HG03280 (cell line): ENCODE measurements at regions not wholly inside any gene's neighbourhood (a gene's known extent, or its start where the extent isn't known, plus 50 kb on each side); places are given as distances from the start of the nearest gene placed in this dataset.
"Not testable (repeated sequence)": the region's sequence is repeated elsewhere in the genome, so short reads cannot be mapped to it uniquely, and the experiment has no call there.

Source experiments
- ATAC-seq: cut with Tn5 transposase; IDR thresholded peaks from one replicate; pipeline ENCODE4 v1.9.1; 2021; ENCODE audit warnings: mild to moderate bottlenecking, moderate library complexity; ENCODE audit not compliant: unreplicated experiment

DNA sequence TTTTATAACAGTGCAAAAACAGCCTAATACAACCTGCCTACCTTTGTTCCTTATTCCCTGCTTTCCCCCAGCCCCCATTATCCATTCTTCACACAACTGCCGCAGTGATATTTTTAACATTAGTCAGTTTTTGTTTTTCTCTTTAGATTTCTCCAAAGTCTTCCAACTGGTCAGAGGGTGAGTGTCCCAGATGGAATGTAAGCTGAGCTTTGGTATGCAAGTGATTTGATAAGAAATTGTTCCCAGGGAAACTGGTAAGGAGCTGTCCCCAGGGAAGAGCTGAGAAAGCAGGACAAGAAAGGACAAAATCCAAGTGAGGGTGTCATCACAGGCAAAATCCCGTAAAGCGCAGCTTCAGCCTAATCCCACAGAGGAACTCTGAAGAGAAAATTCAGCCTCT lies 475.5 kb upstream of the ADGRL3 start:
- no peak for ATAC-seq

DNA sequence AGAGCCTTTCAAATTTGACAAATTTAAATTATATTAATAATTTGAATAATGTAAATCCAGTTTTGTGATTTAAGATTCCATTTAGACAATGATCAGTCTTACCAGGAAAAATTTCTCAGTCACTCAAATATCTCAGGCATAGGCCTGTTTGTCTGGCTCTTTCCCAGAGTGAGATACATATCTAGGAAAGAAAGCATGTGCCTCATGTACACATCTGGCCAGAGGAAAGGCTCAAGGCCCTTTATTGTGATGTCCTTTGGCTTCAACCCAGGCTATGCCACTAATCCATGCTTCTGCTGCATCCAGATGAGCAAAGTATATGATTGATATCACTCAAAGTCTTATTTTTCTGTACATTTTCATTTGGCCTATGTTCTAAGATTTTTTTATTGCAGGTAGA lies 473.3 kb upstream of the ADGRL3 start:
- ATAC-seq: no peak

DNA sequence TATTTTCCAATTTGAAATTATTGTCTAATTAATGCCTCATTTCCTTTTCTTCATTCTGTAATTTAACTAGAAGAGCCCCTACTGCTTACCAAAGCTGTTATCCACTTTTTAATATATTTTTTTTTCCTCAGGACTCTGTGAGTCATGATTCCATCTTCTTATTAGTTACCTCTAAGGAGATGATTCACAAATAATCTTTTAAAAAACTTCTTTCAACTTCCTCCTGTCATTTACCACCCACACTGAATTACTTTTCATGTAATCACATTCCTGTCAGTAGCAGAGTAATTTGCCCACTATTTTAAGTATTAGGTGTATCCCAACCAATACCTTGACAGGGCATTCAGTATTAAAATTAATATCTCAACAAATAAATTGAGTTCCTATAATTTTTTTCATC lies 470.9 kb upstream of the ADGRL3 start:
- ATAC-seq: no peak

DNA sequence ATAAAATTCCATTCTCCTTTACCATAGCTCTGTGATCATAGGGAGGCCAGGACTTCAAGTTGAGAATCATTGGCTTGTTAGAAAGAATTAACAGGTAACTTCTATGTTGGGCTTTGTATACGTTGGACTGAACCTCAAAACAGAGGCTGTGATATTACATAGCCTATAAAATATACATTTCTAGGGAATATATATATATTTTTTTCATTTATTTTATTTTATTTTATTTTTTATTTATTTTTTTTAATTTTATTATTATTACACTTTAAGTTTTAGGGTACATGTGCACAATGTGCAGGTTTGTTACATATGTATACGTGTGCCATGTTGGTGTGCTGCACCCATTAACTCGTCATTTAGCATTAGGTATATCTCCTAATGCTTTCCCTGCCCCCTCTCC lies 470.4 kb upstream of the ADGRL3 start:
- ATAC-seq: not testable (repeated sequence)

DNA sequence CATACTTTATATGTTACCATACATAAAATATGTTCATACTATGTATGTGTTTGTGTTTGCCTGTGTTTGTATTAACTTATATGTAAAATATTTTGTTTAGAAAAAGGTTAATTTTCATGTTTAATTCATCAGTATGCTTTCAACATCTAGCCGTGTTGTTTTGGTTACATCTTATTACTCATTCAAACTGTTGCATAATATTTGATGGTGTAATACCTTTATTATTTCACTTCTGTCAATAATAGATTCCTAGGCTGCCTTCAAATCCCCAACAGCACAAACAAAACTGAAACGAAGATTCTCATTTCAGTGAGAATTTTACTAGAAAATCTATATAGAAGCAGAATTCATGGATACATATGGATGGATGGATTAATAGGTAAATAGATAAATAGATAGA lies 462.3 kb upstream of the ADGRL3 start:
- no peak for ATAC-seq

DNA sequence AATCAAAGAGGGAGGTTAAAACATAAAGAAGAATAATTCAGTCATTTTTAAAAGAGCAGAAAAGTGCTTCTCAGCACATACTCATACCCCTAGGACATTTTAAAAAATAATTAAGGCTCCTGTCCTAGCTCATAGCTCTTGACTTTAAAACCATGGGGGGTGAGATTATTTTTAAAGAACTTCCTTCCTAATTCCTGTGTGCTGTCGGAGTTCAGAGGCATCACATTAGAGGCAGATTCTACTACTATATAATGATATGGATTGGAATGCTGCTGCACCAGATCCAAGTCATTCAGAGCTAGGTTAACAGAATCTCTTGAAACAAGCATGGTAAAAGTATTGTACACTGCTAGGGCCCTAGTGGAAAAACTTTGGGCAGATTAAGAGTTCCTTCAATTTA lies 456.5 kb upstream of the ADGRL3 start:
- ATAC-seq: no peak

DNA sequence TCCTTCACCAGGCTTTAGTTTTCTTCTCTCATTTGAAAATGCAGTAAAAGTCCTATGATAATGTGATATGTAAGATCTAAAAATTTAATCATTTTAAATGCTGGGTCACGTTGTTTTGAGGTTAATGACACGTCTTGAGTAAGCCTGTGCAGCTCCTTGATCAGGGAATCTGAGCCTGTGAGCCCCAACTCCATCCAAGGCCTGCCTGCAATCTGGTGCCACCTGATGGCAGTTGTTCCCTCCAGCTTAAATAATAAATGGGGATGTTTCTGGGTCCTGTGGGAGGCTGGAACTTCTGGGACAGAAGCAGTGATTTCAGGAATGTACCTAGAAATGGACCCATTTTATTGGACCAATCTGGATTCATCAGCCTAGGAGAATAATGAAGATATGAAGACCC lies 455.4 kb upstream of the ADGRL3 start:
- ATAC-seq: no peak

DNA sequence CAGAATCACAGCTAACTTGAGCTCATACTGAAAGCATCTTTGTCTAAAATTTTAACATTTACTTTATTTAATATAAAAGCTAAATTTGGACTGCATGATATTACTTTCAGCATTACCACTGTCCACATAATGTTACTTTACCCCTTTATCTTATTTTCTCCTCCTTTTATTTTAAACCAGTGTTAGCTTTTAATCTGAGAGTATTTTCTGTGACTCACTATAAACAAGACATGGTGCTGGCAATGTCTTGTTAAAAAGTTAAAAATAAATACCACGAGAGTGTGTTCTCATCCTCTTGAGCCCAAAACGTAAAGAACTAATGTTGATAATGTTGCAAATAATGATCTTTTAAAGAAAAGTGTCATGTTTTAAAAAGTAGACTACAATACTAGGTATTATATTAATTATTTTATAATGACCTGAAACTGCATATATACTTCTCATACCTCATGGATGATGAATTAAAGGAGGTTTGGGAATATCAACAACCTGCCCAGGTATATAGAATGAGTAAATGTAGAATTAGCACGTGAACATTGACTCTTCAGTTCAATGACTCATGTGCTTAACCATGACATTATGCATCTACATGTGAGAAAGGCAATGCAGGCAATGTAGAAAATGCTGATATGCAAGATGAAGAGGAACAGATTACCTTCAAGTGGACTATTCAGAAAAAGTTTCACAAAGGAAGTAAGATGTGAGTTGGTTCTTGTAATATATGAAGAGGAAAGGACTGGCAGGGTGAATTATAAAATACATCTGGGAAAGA lies 454.1 kb upstream of the ADGRL3 start:
- ATAC-seq: no peak

DNA sequence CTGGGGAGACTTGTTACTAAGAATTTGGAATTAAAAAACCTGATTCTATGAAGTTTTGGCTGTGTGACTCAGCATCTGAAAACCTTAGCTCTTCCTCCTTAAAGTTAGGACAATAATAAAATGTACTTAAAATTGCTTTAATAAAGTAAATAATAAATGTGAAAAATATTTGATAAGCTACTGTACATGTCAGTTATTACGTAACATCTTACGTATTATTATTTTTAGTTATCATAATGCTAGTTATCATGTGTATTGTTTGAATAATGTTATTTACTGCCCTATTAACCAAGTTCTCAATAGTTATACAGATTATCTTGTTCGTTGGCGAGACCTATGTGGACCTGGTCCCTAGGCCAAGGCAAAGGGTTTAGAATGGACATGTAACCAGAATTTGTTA lies 449.2 kb upstream of the ADGRL3 start:
- ATAC-seq: no peak

DNA sequence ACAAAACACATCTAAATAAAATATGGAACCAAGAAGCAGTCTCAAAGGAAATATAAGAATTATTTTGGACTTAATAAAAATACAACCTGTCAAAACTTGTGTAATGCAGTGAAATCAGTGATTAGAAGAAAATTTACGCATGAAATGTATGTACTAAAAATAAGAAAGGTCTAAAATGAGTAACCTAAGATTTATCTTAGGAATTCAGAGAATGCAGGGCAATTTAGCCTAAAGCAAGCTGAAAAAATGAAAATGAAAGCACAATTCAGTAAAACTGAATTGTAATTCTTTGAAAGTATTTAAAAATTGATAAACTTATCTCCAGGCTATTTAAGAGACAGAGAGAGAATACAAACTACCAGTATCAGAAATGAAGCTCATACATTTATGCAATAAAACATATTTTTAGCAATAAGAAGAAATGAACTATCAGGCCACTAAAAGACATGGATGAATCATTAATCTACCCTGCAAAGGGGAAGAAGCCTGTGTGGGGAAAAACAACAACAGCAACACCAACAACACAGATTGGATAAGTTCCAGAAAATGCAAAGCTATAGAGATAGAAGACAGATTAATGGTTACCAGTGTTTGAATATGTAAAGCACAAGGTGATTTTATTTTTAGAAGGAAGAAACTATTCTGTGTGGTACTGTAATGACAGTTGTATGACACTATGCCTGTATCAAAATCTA lies 442.0 kb upstream of the ADGRL3 start:
- ATAC-seq: no peak

DNA sequence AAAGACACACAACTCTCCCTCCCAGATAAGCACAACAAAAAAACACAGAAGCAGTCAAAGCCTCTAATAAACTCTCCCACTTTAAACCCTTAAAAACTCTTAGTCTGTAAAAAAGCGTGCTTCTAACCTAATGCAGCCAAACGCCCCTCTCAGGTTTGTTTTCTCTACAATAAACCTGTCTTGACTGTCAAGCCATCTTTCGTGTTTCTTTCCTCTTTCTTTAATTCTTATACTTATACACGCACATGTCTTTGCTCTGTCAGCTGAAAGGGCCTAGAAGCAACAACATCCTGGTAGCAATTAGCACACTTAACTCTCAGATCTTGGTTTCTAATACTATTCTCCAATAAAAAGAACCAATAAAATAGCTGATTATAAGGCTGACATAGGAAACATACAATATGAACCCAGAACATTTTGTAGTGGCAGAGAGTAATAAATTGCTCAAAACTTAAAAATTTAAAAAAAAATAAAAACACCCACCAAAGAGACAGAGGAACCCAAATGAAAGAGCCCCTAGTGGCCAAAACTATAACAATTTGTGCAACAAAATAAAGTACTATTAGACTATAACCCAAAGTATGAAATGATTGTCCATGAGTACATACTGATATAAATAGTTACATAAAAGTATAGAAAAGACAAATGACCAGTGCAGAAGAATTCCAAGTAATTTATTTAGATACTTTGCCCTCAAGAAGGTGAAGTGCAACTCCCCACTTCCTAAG lies 440.4 kb upstream of the ADGRL3 start:
- no peak for ATAC-seq

DNA sequence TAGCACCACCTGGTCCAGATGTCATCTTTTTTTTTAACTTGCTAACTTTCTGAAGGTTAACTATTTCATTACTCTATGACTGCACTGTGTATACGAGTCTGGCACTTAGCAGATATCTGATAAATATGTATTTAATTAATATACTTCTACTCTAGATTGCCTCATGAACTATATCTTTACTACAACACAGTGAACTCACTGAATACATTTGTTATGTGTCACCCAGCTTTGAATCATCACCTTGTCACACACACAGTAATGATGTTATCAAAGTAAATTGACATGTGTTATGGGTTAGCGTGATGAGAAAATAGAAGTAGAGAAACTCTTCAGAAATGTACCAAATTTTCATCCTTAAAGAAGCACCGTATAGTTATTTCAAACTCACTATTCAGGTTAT lies 419.3 kb upstream of the ADGRL3 start:
- no peak for ATAC-seq

DNA sequence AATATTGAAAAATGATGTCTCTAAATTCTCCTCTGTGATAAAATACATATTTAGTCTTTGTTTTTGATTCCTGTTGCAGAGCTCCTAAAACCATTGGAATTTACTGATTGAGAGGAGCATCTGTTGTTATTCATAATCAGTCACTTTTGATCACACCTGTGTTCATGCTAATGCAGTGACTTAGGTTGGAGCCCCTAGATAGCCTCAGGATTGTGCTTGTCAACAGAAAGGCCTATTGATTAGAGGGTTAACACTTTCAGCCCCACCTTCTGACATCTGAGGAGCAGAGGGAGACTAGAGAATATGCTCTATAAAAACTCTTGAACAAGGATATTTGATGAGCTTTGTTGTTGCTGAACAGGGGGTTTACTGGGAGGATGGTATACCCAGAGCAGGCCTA lies 409.5 kb upstream of the ADGRL3 start:
- no peak for ATAC-seq

DNA sequence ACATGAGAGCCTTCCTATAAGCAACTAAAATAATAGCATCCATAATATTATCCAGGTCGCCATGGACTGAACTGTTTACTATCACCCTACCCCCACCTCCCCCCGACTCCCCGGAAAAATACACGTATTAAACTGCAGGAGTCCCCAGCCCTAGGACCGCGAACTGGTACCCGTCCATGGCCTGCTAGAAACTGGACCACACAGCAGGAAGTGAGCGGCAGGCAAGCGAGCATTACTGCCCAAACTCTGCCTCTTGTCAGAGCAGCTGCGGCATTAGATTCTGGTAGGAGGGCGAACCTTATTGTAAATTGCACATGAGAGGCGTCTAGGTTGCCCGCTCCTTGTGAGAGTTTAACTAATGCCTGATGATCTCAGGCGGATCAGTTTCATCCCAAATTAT lies 405.8 kb upstream of the ADGRL3 start:
- no peak for ATAC-seq

DNA sequence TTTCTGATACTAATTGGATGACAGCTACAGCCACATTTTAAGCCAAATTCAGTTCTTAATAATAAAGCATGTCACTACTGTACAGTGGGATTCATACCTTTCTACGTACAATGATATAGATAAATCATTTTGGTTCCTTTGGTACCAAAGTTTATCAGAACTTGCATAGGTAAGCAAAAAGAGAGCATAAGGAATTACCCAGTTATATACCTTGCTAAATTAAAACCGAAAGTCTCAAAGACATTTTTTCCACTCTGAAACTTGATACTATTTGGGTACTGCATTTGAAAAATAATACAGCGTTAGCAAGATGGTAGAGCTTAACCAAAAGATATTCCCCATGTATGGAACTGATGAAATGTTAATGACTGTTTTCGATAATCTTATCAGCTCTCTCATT lies 400.9 kb upstream of the ADGRL3 start:
- ATAC-seq: no peak

DNA sequence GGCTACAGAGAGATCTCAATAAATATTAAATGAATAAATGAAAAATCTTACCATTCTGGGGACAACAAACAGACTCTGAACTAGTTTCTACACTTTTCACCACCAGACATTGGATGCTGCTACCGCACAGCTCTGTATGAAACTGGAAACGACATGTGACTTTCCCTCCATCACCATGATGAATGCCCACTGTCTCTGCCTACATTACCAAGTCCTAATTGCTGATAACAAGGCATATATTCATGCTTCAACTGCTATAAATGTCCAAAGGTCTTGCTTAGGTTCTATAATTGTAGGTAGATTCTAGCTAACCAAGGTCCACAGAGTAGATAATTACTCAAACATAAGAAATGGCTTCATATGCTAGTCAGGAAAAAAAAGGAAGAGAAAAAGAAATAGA lies 399.4 kb upstream of the ADGRL3 start:
- no peak for ATAC-seq

DNA sequence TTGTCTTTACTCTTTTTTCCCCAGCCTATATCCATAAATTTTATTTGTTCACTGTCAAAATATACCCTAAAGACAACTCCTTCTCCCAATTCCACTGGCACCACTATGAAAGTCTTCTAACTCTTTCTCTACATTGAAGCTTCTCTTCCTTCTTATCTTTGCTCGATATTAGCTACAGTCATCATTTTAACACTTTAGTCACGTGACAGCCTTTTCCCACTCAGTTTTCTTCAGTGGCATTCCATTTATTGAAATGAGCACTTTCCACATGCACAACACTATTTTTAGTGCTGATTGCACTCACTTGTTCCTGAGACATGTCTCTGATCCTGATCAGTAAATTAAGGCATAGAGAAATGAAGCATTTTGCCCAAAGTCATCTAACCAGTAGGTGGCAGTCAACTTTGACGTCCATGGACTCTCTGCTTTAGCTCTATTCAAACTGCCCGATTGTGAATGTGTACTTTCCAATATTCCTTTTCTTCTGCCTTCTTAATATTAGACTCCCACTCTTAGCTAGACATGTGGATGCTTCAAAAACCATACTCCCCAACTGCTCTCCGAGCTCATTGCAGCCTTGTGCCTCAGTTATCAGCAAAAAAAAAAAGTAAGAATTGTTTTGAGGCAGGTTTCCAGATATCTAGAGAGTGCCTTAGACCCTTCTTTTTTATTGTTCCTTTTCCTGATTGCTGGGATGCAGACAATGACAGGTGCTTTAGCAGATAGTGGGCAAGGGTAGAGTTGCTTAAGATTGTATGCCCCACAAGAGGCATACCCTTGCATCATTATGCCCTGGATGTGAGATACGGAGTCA lies 394.4 kb upstream of the ADGRL3 start:
- ATAC-seq: no peak

DNA sequence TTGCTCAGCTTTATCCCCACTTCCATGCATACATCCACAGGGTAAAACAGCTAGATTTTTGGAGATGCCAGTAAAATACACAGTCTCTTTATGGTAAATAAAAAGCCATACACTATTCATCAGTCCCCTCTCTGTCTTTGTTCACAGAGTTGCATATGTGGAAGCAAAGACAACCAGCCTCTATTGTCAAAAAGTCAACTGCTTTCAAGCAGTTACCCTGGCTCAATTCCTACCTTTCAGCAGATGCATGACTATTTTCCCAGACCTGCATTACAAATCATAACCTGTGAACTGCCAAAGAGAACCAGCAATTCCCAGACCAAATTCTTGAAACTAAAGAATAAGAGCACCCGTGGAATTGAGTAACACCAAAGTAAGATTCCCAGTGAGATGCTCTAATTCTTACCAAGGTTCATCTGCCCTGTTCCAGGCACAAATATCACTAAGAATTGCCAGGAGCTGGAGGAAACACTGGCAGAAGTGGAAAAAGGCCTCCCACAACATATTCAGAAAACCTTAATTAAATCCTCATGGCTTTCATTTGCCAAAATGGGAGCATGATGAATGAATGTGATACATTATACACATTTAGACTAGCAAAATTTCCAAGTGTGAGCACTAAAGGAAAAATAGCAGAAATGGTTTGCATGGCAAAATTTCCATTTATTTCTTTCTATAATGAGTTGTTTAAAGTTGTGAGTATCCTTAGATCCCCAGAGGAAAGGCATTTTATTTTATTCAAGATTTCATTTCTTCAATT lies 391.2 kb upstream of the ADGRL3 start:
- no peak for ATAC-seq

DNA sequence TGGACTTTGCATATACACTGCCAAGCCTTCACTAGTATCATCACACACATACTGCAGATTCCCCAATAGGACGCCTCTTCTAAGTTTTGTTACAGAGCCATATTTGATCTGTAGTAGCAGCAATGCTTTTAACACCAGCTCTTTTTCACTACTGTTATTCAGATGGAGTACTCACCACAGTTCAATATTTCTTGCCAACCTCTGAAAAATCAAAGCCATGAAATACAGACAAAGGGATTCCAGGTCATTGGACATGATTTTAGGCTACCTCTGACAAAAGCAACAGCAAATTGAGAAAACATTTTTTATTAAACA lies 390.7 kb upstream of the ADGRL3 start:
- no peak for ATAC-seq

DNA sequence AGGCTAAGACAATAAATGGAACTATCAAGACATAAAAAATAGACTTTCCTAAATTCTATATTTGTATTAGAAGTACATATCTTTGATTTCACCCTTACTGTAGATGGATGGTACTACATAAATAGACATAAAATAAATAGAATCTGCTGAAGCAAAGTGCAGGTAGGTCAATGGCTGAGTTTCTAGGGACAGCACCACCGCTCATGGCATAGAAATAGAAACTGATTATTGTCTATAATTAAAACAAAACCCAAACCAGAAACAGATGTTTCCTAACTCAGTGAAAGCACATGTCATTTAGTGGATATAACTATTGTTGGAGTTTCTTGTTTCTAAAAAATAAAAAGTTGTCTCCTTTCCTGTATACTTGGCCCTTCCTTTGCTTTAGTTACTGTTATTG lies 387.3 kb upstream of the ADGRL3 start:
- no peak for ATAC-seq

DNA sequence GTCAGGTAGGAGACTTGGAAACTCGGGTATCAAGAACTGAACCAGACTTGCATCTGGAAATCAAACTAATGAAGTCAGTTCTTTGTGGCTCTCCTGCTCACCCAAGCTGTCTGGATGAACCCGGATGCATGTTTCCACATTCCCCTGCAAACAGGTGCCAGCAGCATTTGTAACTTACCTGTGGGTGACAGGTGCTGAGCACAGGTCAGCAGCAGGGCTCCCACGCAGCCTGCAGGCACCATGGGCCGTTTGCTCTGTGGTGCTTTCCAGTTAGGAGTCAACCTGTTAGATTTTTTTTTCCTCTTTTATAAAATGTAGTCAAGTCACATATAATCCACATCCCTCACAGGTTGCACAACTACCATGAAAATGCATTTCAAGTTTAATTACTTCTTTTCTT lies 385.6 kb upstream of the ADGRL3 start:
- ATAC-seq: no peak
